ENCODE measurements at regions not wholly inside any gene's neighbourhood (a gene's known extent, or its start where the extent isn't known, plus 50 kb on each side); places are given as distances from the start of the nearest gene placed in this dataset.

- H3K4me1 ChIP-seq = no peaks in the 10 kb centered on the region
- no peak for DNase-seq (ENCODE audit: extremely low spot score in 2 of 2)
- H3K4me3 ChIP-seq = no peak overlapping the region
- no peaks in the 10 kb centered on the region for H3K36me3 ChIP-seq
- no peak overlapping the region for H3K27ac ChIP-seq
- no peaks in the 10 kb centered on the region for H3K9me3 ChIP-seq
- intact Hi-C loops (cut with DNase I) = no loop called here
- TF ChIP-seq POLR2AphosphoS5 (IDR thresholded peaks at IDR 0.05; ENCODE audit: insufficient read depth in 1 of 2, low read depth in 1 of 2) (no peak), CTCF (IDR thresholded peaks at IDR 0.05) (no peak), POLR2A (IDR thresholded peaks at IDR 0.05) (no peak)
- no peaks in the 10 kb centered on the region for H3K27me3 ChIP-seq
Observed at GRCh38 chr5:61746831-61747575, 414.9 kb downstream of the ZSWIM6 start.

DNA sequence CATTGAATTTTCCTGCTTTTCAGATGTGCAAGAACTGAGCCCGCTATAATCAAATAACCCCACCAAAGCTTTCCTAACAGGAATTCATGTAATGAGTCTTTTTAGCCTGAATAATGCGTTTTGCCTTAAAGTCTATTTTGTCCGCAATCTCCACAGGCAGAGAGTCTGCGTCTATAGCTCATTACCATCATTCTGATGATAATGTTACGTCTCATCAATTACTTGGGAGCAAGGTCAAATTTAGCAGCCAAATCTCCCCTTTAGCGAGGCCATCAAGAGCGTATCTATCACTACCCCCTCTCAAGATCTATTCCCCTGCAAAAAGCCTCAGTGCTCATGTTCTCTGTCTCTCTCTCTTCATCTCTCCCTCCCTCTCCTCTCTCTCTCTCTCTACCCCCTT is 416.1 kb downstream of the ZSWIM6 start:
- DNase-seq (ENCODE audit: extremely low spot score in 2 of 2) = no peak
- no peak overlapping the region for H3K4me3 ChIP-seq
- TF ChIP-seq CTCF (IDR thresholded peaks at IDR 0.05) (no peak), POLR2A (IDR thresholded peaks at IDR 0.05) (no peak), POLR2AphosphoS5 (IDR thresholded peaks at IDR 0.05; ENCODE audit: insufficient read depth in 1 of 2, low read depth in 1 of 2) (no peak)
- intact Hi-C loops (cut with DNase I) = no loop called here
- H3K27me3 ChIP-seq = no peaks in the 10 kb centered on the region
- no peak overlapping the region for H3K27ac ChIP-seq
- H3K36me3 ChIP-seq = no peaks in the 10 kb centered on the region
- H3K4me1 ChIP-seq = no peaks in the 10 kb centered on the region
- H3K9me3 ChIP-seq = no peaks in the 10 kb centered on the region

GRCh38 chr5:61748651-61749050 is 416.6 kb downstream of the ZSWIM6 start:
- Histone ChIP-seq H3K27ac (no peak overlapping the region), H3K9me3 (no peaks in the 10 kb centered on the region), H3K4me1 (no peaks in the 10 kb centered on the region), H3K36me3 (no peaks in the 10 kb centered on the region), H3K27me3 (no peaks in the 10 kb centered on the region), H3K4me3 (no peak overlapping the region)
- DNase-seq (ENCODE audit: extremely low spot score in 2 of 2) = no peak
- no peak for TF ChIP-seq POLR2AphosphoS5 (IDR thresholded peaks at IDR 0.05; ENCODE audit: insufficient read depth in 1 of 2, low read depth in 1 of 2)
- TF ChIP-seq POLR2A (IDR thresholded peaks at IDR 0.05) = no peak
- TF ChIP-seq CTCF (IDR thresholded peaks at IDR 0.05) = no peak
- intact Hi-C loops (cut with DNase I) = no loop called here

- DNase-seq (ENCODE audit: extremely low spot score in 2 of 2) = no peak
- Histone ChIP-seq H3K27me3 (no peaks in the 10 kb centered on the region), H3K4me1 (no peaks in the 10 kb centered on the region), H3K27ac (no peak overlapping the region), H3K4me3 (no peak overlapping the region), H3K36me3 (no peaks in the 10 kb centered on the region), H3K9me3 (no peaks in the 10 kb centered on the region)
- intact Hi-C loops (cut with DNase I) = no loop called here
- TF ChIP-seq CTCF (IDR thresholded peaks at IDR 0.05) = no peak
- TF ChIP-seq POLR2AphosphoS5 (IDR thresholded peaks at IDR 0.05; ENCODE audit: insufficient read depth in 1 of 2, low read depth in 1 of 2) = no peak
- no peak for TF ChIP-seq POLR2A (IDR thresholded peaks at IDR 0.05)
Observed at GRCh38 chr5:61752588-61752987, 420.5 kb downstream of the ZSWIM6 start.

GRCh38 chr5:61754792-61755191 is 422.7 kb downstream of the ZSWIM6 start:
- Histone ChIP-seq H3K36me3 (no peaks in the 10 kb centered on the region), H3K27me3 (no peaks in the 10 kb centered on the region), H3K27ac (no peak overlapping the region), H3K4me3 (no peak overlapping the region), H3K4me1 (no peaks in the 10 kb centered on the region), H3K9me3 (no peaks in the 10 kb centered on the region)
- no peak for DNase-seq (ENCODE audit: extremely low spot score in 2 of 2)
- intact Hi-C loops (cut with DNase I) = no loop called here
- TF ChIP-seq POLR2AphosphoS5 (IDR thresholded peaks at IDR 0.05; ENCODE audit: insufficient read depth in 1 of 2, low read depth in 1 of 2) (no peak), CTCF (IDR thresholded peaks at IDR 0.05) (no peak), POLR2A (IDR thresholded peaks at IDR 0.05) (no peak)

Measured in vagina (tissue), 2 donors.